Fibroblast of lung (primary cell): ENCODE measurements at regions not wholly inside any gene's neighbourhood (a gene's known extent, or its start where the extent isn't known, plus 50 kb on each side); places are given as distances from the start of the nearest gene placed in this dataset.

Experiments
- EZH2 ChIP-seq: IDR thresholded peaks from 2 replicates; pipeline ENCODE4 v1.5.1; 2012; ENCODE audit warnings: low read length, control low read depth, mild to moderate bottlenecking; ENCODE audit errors: missing control alignments
- TF ChIP-seq, protein P1 (sequence below), 2 donors: IDR thresholded peaks in 1 of 2; conservative IDR thresholded peaks in 1 of 2; 1 replicate in 1 of 2; 2 replicates in 1 of 2; pipeline ENCODE4 v1.5.1; 2011 to 2012; ENCODE audit warnings: low read length in 2 of 2, control low read depth in 1 of 2, inconsistent platforms in 1 of 2, low read depth in 1 of 2, mild to moderate bottlenecking in 1 of 2

DNA sequence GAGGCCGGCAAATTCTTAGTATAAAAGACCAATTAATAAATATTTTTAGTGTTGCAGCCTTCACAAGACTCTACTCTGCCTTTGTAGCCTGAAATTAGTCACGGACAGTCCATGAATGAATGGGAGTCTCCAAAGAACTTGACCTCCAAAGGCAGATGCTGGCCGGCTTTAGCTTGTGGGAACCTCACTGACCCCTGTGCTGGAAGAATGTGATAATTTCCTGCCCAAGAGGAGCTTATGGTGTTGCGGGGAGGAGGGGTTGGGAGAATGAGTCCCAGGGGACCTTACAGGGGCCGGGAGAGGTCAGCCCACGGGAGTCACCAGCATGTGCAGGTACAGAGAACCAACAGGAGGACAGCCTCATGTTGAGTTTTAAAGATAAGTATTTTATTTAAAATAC, 143.1 kb downstream of the IRX2 start:
- TF ChIP-seq, protein P1, sequence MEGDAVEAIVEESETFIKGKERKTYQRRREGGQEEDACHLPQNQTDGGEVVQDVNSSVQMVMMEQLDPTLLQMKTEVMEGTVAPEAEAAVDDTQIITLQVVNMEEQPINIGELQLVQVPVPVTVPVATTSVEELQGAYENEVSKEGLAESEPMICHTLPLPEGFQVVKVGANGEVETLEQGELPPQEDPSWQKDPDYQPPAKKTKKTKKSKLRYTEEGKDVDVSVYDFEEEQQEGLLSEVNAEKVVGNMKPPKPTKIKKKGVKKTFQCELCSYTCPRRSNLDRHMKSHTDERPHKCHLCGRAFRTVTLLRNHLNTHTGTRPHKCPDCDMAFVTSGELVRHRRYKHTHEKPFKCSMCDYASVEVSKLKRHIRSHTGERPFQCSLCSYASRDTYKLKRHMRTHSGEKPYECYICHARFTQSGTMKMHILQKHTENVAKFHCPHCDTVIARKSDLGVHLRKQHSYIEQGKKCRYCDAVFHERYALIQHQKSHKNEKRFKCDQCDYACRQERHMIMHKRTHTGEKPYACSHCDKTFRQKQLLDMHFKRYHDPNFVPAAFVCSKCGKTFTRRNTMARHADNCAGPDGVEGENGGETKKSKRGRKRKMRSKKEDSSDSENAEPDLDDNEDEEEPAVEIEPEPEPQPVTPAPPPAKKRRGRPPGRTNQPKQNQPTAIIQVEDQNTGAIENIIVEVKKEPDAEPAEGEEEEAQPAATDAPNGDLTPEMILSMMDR (conservative IDR thresholded peaks at IDR 0.05 in 1 of 2, IDR thresholded peaks at IDR 0.05 in 1 of 2; ENCODE audit: low read depth in 1 of 2, low read length in 2 of 2): no peak
- no peak for TF ChIP-seq EZH2
